GM20000 (cell line): ENCODE measurements at regions not wholly inside any gene's neighbourhood (a gene's known extent, or its start where the extent isn't known, plus 50 kb on each side); places are given as distances from the start of the nearest gene placed in this dataset.
A peak's percentile ranks its signal among the peaks of the same experiment; 100 is the strongest.
"Not testable (repeated sequence)": the region's sequence is repeated elsewhere in the genome, so short reads cannot be mapped to it uniquely, and the experiment has no call there.

Experiments used
- DNase-seq: peaks from one replicate; pipeline ENCODE4 v3.0.0; 2012; ENCODE audit warnings: low spot score
- CTCF ChIP-seq: IDR thresholded peaks from 2 replicates; pipeline ENCODE4 v1.5.1; 2012; ENCODE audit warnings: mild to moderate bottlenecking, control low read depth; ENCODE audit errors: extremely low read depth, missing control alignments

- no peak for TF ChIP-seq CTCF
- DNase-seq = no peak
Measured at GRCh38 chr6:139519097-139519496, 144.6 kb upstream of the CITED2 start.

GRCh38 chr6:139518556-139519091, 144.2 kb upstream of the CITED2 start:
- no peak for TF ChIP-seq CTCF
- no peak for DNase-seq

GRCh38 chr6:139517998-139518555, 143.6 kb upstream of the CITED2 start:
- DNase-seq = not testable (repeated sequence)

- DNase-seq = peak; percentile 10
- TF ChIP-seq CTCF = no peak
Measured at GRCh38 chr6:139515511-139515910, 141.1 kb upstream of the CITED2 start.

- no peak for TF ChIP-seq CTCF
- no peak for DNase-seq
Measured at GRCh38 chr6:139514819-139515218, 140.4 kb upstream of the CITED2 start.

- DNase-seq = no peak
- no peak for TF ChIP-seq CTCF
Measured at GRCh38 chr6:139510040-139510790, 135.8 kb upstream of the CITED2 start.

GRCh38 chr6:139509167-139509566, 134.7 kb upstream of the CITED2 start:
- no peak for DNase-seq
- TF ChIP-seq CTCF = no peak

- no peak for TF ChIP-seq CTCF
- DNase-seq = no peak
Measured at GRCh38 chr6:139508576-139508975, 134.1 kb upstream of the CITED2 start.
